ENCODE measurements at regions not wholly inside any gene's neighbourhood (a gene's known extent, or its start where the extent isn't known, plus 50 kb on each side); places are given as distances from the start of the nearest gene placed in this dataset.

- TF ChIP-seq, protein P1, sequence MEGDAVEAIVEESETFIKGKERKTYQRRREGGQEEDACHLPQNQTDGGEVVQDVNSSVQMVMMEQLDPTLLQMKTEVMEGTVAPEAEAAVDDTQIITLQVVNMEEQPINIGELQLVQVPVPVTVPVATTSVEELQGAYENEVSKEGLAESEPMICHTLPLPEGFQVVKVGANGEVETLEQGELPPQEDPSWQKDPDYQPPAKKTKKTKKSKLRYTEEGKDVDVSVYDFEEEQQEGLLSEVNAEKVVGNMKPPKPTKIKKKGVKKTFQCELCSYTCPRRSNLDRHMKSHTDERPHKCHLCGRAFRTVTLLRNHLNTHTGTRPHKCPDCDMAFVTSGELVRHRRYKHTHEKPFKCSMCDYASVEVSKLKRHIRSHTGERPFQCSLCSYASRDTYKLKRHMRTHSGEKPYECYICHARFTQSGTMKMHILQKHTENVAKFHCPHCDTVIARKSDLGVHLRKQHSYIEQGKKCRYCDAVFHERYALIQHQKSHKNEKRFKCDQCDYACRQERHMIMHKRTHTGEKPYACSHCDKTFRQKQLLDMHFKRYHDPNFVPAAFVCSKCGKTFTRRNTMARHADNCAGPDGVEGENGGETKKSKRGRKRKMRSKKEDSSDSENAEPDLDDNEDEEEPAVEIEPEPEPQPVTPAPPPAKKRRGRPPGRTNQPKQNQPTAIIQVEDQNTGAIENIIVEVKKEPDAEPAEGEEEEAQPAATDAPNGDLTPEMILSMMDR (IDR thresholded peaks at IDR 0.05; ENCODE audit: insufficient read depth, low read length, poor library complexity, severe bottlenecking) = no peak
- no peak for TF ChIP-seq EZH2phosphoT487 (conservative IDR thresholded peaks at IDR 0.05; ENCODE audit: low read length)
These were observed 647.9 kb upstream of the CAMK1G start for GRCh38 chr1:208935517-208936187.

Data from SU-DHL-6 (cell line).